ENCODE measurements at regions not wholly inside any gene's neighbourhood (a gene's known extent, or its start where the extent isn't known, plus 50 kb on each side); places are given as distances from the start of the nearest gene placed in this dataset.

- H2BK120ac ChIP-seq (ENCODE audit: low read depth, low read length, poor library complexity, severe bottlenecking) = no peak overlapping the region
- TF ChIP-seq CTCF (conservative IDR thresholded peaks at IDR 0.05) = no peak
- peaks cover 9 to 15% of the 10 kb centered on the region in 2 experiments for H3K4me1 Mint-ChIP-seq
- no peaks in the 10 kb centered on the region for H3K36me3 Mint-ChIP-seq (ENCODE audit: insufficient read depth in 1 of 3, low read depth in 3 of 3)
- H3K4me3 Mint-ChIP-seq = no peak overlapping the region
- H3K4me1 ChIP-seq (ENCODE audit: insufficient read depth, low read length) = no peaks in the 10 kb centered on the region
- H3K9ac ChIP-seq (ENCODE audit: extremely low read depth, insufficient read length, low read length) = no peak overlapping the region
- H3K4ac ChIP-seq (ENCODE audit: low read depth, low read length) = no peak overlapping the region
- no CpG with 5 or more reads among the region's 4 CpGs for WGBS (ENCODE audit: extremely low coverage, insufficient read length, low lambda C conversion rate)
- H4K5ac ChIP-seq (ENCODE audit: insufficient read length, low read depth, low read length) = no peak overlapping the region
- no peak overlapping the region for H2BK15ac ChIP-seq (ENCODE audit: low read depth, low read length)
- no peaks in the 10 kb centered on the region for H3K9me3 Mint-ChIP-seq
- H2BK5ac ChIP-seq (ENCODE audit: insufficient read length, low read length) = no peak overlapping the region
- peaks cover 6% of the 10 kb centered on the region for H3K23me2 ChIP-seq (ENCODE audit: insufficient read length, low read depth, low read length, poor library complexity, severe bottlenecking)
- H2AFZ ChIP-seq (ENCODE audit: low read length) = no peak overlapping the region
- no peak overlapping the region for H4K91ac ChIP-seq (ENCODE audit: insufficient read length, low read depth, low read length)
- no peak overlapping the region for H2BK20ac ChIP-seq (ENCODE audit: low read depth, low read length, poor library complexity, severe bottlenecking)
- no peak overlapping the region for H4K8ac ChIP-seq (replicated peaks; ENCODE audit: insufficient read length, low read depth, low read length)
- peaks cover 65% of the 10 kb centered on the region for H3K27me3 Mint-ChIP-seq (ENCODE audit: low read depth)
- peaks cover 3% of the 10 kb centered on the region; the same call in 1 of the 2 replicates for H3K27me3 ChIP-seq (ENCODE audit: insufficient read depth, low read length)
- H3K18ac ChIP-seq (ENCODE audit: insufficient read length, low read depth, low read length) = no peak overlapping the region
- no peaks in the 10 kb centered on the region for H4K20me1 ChIP-seq (ENCODE audit: control insufficient read depth, insufficient read depth, insufficient read length)
- H3T11ph ChIP-seq (ENCODE audit: low read length) = no peak overlapping the region
- no peak overlapping the region for H3K14ac ChIP-seq (ENCODE audit: insufficient read depth, low read length)
- DNase-seq = no peak
- no peak overlapping the region for H3K27ac ChIP-seq (ENCODE audit: insufficient read length, low read depth, low read length)
- no peaks in the 10 kb centered on the region for H3K79me1 ChIP-seq (ENCODE audit: insufficient read depth, low read depth, low read length, poor library complexity, severe bottlenecking)
- no peak overlapping the region for H3K4me2 ChIP-seq (ENCODE audit: insufficient read depth, insufficient read length, low read length)
- no peaks in the 10 kb centered on the region for H3K9me3 ChIP-seq (ENCODE audit: control insufficient read depth, low read depth, low read length)
- H3K27ac Mint-ChIP-seq = no peak overlapping the region
- no peak overlapping the region for H2BK12ac ChIP-seq (ENCODE audit: insufficient read length, low read depth, low read length)
- H2AK5ac ChIP-seq (ENCODE audit: insufficient read length, low read length) = no peak overlapping the region
- H3K23ac ChIP-seq (ENCODE audit: insufficient read length, low read depth, low read length) = no peak overlapping the region
- no peak overlapping the region for H3K56ac ChIP-seq (ENCODE audit: insufficient read length, low read depth, low read length)
- H3K79me2 ChIP-seq (ENCODE audit: insufficient read depth, low read length) = no peaks in the 10 kb centered on the region
These were observed 154.3 kb upstream of the PITX1 start for GRCh38 chr5:135188233-135188914.
